ENCODE measurements at regions not wholly inside any gene's neighbourhood (a gene's known extent, or its start where the extent isn't known, plus 50 kb on each side); places are given as distances from the start of the nearest gene placed in this dataset.
A peak's percentile ranks its signal among the peaks of the same experiment; 100 is the strongest.

DNA sequence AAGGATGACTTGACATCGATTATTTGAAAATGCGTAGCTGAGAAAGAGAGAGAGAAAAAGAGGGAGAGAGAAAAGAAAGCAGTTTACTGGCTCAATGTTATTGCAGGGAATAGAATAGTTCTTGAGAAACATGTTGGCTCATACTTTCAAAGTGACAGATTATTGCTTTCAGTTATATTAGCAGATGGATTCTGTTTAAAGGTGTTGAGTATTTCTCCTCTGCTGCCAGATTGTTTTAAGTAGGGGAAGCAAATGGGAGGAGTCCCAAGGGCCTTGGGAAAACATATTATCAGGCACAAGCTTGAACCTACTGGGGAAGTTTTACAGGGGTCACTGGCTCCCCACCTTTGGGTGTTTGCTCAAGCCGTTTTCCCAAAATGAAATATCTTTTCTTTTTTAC, 203.8 kb upstream of the SRRM4 start:
- DNase-seq: no peak

- no peak for DNase-seq
Observed at GRCh38 chr12:118778077-118778476, 203.3 kb upstream of the SRRM4 start.

- DNase-seq: no peak
Observed at GRCh38 chr12:118780939-118781338, 200.4 kb upstream of the SRRM4 start.

DNA sequence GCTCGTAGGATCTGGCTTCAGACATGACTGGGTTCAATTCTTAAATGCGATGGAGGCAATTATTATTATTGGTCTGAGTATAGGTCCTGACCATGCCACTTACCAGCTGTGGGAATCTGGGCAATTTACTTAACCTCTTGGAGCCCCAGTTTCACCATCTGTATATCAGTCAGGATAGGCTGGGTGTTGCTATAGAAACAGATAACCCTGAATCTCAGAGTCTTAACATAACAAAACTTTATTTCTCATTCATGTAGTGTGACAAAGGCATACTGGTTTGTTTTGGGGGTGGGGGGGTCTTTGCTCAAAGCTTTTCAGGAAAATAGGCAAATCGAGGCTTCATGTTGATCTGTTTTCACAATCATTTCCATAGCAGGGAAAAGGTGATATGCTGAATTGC, 199.6 kb upstream of the SRRM4 start:
- no peak for DNase-seq

- DNase-seq: no peak
Observed at GRCh38 chr12:118783703-118784102, 197.6 kb upstream of the SRRM4 start.

- no peak for DNase-seq
Observed at GRCh38 chr12:118790578-118790977, 190.8 kb upstream of the SRRM4 start.

DNA sequence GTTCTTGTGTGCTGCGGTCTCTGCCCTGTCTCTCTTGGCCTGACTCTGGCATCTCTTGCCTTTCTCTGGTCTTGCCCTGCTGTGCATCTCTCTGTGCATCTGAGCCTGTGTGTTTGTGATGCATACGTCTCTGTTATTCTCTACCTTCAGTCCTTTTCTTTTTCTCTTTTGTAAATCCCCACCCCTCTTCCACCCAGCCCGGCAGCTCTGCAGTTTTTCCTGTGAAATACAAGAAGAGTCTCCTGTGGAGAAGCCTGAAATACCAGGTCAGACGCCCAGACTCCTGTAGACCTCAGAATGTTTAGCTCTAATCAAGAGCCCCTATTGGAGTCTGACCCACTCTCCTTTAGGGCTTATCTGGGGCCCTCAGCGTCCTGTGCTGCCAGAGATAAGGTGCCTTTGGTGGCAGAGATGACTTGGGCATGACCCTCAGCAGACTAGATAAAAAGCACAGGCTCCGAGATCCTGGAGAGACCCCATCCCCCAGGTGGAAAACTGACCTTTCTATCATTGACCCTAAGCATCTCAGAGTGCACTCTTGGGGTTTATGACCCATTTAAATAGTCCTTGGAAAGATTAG, 167.5 kb upstream of the SRRM4 start:
- DNase-seq: no peak

- no peak for DNase-seq
Observed at GRCh38 chr12:118816296-118816695, 165.0 kb upstream of the SRRM4 start.

DNA sequence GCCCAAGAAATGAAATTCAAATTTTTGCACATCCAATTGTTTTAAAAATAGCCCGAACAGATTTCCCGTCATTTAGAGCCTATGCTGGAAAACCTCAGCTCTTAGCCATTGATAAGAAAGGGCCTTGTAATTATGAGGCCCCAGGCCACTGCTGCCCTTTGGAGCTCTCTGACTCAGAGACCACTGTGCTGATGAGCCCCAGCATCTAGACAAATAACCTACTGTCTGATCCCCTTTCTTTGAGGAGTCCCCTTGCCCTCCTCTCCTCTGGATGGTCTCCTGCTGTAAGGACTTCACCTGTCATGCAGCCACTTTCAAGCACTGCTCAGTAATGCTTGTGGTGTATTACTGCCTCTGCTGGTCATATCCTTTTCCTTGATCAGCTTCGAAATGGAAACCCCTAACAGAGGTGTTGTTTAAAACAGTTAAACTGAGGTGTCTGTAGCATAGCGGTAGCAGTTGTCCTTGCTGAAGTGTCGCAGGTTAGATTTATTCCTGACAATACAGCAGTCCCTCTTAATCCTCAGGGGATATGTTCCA, 159.9 kb upstream of the SRRM4 start:
- DNase-seq: no peak

DNA sequence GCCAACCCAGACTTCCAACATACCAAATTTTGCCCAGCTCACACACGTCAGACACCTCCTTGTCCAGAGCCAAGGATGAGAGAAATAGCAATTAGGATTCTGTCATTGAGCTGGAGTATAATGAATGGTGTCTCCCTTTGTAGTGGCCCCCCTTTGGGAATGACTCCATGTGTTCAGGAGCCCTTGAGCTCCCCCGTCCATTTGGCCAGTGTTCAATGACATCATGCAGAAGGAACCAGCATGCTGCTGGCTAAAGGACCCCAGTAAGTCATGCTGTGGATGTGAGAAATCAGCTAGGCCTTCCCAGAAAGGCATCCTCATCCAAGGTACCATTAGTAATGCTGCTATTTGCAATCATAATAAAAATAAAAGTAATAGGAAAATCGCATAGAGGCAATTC, 158.8 kb upstream of the SRRM4 start:
- no peak for DNase-seq

GRCh38 chr12:118827047-118827446, 154.3 kb upstream of the SRRM4 start:
- DNase-seq: no peak

- DNase-seq: peak; percentile 12
Observed at GRCh38 chr12:118827606-118828005, 153.7 kb upstream of the SRRM4 start.

DNA sequence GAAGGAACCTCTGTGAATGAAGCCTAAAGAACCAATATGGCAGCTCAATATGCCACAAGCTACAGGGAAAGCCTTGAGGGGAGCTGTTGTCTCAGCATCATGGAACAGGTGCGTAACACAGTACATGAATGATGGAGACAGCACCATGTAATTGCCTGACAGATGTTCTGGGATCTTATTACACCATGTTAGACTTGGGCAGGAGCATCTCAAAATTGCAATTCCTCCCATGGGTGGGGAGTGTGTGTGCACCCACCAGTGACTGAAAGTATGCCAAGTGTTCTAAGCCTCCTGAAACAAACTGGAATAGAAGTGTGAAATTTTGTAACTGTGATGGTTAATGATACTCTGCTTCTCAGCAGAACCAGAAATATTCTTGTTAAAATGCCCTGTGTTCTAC, 151.0 kb upstream of the SRRM4 start:
- DNase-seq: no peak

GRCh38 chr12:118835926-118836325, 145.4 kb upstream of the SRRM4 start:
- no peak for DNase-seq

DNA sequence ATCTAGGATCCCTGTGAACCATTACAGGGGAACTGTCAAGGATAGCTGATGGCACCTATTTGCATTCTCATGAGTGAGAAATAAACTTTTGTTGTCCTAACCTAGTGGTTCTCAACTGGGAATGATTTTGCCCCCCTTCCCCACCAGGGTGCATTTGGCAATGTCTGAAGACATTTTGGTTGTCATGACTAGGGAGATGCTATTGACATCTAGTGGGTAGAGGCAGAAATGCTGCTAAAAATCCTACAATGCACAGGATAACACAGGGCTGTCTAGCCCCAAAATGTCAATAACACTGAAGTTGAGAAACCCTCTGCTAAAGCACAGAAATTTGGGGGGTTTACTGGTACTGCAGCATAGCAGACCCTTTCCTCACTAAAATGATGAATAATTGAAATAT, 140.9 kb upstream of the SRRM4 start:
- peak; percentile 15 for DNase-seq

DNA sequence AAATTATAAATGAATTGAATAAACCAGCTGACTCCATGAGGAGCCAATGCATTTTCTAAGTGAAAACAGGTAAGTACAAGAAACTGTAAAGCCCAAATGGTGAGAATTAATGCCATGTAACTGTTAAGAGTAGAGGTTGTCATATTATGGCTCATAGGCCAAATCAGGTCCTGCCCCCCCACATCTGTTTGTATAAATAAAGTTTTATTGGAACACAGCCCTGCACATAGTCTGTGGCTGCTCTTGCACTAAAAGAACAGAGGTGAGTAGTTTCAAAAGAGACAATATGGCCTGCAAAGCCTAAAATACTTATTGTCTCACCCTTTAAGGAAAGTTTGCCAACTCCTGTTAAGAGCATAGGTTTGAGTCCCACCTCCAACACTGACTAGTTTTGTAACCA, 140.5 kb upstream of the SRRM4 start:
- no peak for DNase-seq

DNA sequence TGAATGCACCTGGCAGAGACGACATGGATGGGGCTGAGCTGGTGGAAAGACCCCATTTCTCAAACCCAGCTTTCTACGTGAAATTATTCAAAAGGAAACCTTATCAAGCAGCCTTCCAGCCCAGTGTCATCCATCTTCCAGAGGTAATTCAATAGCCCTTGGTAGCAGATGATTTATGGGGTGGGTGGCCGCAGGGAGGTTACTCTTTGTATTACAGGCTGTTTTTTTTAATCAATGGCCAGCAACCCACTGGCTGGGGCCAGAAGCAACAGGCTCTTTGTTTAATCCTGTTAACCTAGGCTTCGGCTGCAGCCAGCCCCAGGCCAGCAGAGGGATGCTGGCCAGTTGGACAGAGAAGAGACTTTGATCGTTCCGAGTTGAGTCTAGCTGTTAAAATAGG, 139.8 kb upstream of the SRRM4 start:
- no peak for DNase-seq

DNA sequence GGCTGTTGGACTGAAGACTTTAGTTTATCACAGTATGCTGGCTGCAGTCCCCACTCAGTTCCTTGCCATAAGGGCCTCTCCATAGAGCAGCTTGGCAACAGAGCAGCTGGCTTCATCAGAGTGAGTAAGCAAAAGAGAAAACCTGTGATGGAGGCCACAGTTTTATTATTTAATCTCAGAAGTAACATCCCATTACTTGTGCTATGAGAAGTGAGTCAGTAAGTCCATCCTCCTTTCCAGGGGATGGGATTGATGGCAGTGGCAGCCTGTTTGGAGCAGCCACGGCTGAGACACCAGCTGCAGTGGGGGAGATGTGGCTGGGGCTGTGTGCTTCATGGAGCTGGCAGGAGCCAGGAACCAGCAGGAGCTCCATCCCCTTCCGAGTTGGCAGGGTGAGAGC, 138.5 kb upstream of the SRRM4 start:
- DNase-seq: peak; percentile 47

DNA sequence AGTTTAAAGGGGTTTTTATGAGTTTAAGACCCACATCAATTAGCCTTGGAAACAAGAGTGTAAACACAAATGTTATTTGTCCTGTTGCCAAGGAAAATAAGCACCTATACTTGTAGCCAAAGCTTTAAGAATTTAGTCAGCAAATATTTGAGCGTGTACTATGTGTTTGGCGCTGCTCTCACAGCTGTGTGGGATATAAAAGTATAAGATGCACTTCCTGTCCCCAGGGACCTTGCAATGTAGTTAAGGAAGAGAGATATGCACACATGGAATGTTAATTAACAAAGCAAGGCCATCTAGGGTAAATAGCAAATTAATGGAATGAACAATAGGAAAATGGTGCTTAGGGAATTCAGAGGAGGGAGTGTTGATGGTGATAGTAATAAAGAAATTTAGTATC, 134.9 kb upstream of the SRRM4 start:
- DNase-seq: no peak

DNA sequence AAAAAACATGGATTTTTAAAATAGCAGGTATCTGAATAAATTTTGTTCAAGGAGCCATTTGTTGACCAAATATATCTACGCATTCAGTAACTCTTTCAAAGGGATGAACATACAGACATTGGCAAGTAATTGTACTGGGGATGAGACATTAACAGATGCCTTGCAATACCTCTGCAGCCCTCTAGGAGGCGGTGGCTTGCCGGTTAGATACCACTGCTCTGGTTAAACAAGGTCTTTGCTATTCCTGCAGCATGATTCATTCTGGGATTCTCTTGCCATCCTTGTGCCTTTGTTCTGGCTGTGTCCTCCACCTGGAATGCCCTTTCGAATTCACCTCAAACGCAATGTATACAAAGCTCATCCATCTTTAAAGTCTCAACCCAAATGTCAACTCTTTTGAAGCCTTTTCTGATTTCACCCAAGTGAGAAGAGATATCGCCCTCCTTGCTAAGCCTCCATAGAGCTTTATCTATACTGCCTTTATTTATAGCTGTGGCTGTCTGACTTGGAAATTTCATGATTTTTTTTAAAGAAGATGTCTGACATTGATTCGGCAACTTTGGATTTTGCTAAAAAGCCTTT, 131.0 kb upstream of the SRRM4 start:
- DNase-seq: no peak

DNA sequence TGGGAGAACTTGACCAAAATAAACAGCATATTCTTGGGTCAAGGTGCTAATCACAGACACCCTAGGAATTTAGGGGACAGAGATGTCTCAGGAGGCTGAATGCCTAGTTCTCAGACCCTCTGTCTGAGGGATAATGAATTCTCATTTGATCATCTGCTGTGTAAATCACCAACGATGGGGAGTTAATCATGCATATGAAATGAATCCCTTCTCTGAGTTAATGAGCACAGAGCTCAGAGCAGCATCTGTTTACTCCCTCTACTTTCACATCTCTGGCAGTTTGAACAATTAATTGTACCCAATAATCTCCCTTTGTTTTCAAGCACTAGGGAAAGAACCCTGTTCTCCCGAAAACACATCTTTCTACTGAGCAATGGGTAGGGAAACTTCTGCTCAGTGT, 129.4 kb upstream of the SRRM4 start:
- no peak for DNase-seq

DNA sequence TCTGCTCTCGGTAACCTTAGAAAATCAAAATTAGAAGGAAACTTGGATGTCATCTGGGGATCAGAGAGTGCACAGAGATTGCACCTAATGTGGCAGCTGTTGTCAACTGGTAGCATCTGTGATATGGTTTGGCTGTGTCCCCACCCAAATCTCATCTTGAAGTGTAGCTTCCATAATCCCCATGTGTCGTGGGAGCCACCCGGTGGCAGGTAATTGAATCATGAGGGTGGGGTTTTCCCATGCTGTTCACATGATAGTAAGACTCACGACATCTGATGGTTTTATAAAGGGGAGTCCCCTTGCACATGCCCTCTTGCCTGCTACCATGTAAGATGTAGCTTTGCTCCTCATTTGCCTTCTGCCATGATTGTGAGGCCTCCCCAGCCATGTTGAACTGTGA, 127.7 kb upstream of the SRRM4 start:
- peak; percentile 19 for DNase-seq

DNA sequence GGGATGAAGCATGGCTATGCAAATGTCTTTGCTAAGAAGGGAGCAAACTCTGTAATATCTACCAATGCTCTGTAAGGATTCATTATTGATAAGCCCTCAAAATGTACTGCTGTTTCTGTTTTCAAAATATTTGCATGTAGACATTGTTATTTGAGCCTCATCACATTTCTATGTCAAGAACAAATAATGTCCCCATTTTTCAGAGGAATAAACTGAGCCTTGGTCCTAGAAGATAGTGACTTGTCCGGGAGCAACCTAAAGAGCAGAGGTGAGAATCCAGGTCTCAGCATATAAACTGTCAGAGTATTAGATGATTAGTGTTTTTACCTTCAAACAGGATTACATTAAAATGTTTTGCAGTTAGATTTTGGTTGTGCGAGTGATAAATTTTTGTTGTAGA, 125.5 kb upstream of the SRRM4 start:
- no peak for DNase-seq

DNA sequence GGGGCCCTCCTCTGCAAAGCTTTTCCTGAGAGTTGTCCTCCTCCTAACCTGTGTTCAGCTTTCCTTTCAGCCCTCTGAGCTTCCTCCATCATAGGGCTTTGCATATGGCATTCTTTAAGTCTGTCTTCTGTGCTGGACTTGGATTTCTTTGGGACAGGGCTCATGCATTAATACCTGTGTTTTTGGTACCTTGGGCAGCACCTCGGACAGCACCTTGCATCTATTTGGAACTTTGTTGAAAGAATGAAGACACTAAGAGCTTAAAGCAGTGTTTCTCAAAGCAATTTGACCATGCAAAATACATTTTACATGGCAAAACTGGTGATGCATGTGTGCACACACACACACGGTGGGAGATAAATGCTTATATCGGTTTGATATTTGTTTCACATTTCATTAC, 115.0 kb upstream of the SRRM4 start:
- no peak for DNase-seq

- DNase-seq: peak; percentile 98
Observed at GRCh38 chr12:118870551-118870950, 110.8 kb upstream of the SRRM4 start.
